CD14-positive monocyte (primary cell): ENCODE measurements at regions not wholly inside any gene's neighbourhood (a gene's known extent, or its start where the extent isn't known, plus 50 kb on each side); places are given as distances from the start of the nearest gene placed in this dataset.

Source experiments
- DNase-seq, 3 donors: peaks; one replicate each; pipeline ENCODE4 v3.0.0-alpha.2; 2011 to 2022
- H2AFZ ChIP-seq: 2 replicates; pipeline ENCODE4 v1.6.0; 2012; ENCODE audit warnings: mild to moderate bottlenecking, low read depth, low read length, inconsistent platforms; ENCODE audit not compliant: insufficient read depth, poor library complexity, severe bottlenecking
- H3K27ac ChIP-seq, 2 donors: 1 replicate in 1 of 2; 2 replicates in 1 of 2; pipeline ENCODE4 v1.5.1; 2012 to 2013; ENCODE audit warnings: low read length in 2 of 2, control low read depth in 1 of 2, inconsistent platforms in 1 of 2, low read depth in 1 of 2, mild to moderate bottlenecking in 1 of 2
- H3K27me3 ChIP-seq, 2 donors: one replicate each; pipeline versions ENCODE4 v1.6.0 to v1.6.1; 2011 to 2013; ENCODE audit warnings: low read length in 2 of 2; ENCODE audit not compliant: control insufficient read depth in 2 of 2, insufficient read depth in 2 of 2
- H3K36me3 ChIP-seq, 2 donors: replicated peaks in 1 of 2; 1 replicate in 1 of 2; 2 replicates in 1 of 2; pipeline versions ENCODE4 v1.5.1 to v1.6.1; 2012 to 2013; ENCODE audit warnings: low read length in 2 of 2, control low read depth in 1 of 2, inconsistent platforms in 1 of 2, mild to moderate bottlenecking in 1 of 2; ENCODE audit not compliant: insufficient read depth in 2 of 2, control insufficient read depth in 1 of 2
- H3K4me1 ChIP-seq, 2 donors: 1 replicate in 1 of 2; 2 replicates in 1 of 2; pipeline versions ENCODE4 v1.5.1 to v1.6.1; 2012 to 2013; ENCODE audit warnings: low read length in 2 of 2, control low read depth in 1 of 2, inconsistent platforms in 1 of 2, mild to moderate bottlenecking in 1 of 2, moderate library complexity in 1 of 2; ENCODE audit not compliant: insufficient read depth in 2 of 2, control insufficient read depth in 1 of 2
- H3K4me2 ChIP-seq: replicated peaks from 2 replicates; pipeline ENCODE3; 2012; ENCODE audit warnings: low read length, moderate library complexity, mild to moderate bottlenecking; ENCODE audit not compliant: poor library complexity, severe bottlenecking; ENCODE audit errors: extremely low read depth
- H3K4me3 ChIP-seq, 3 experiments: fragments of 200-600 bp in 1 of 3; sonication (generic) in 1 of 3; replicated peaks in 1 of 3; 1 replicate in 2 of 3; 2 replicates in 1 of 3; pipeline ENCODE4 v1.5.1; 2011 to 2013; ENCODE audit warnings: low read length in 3 of 3, mild to moderate bottlenecking in 3 of 3, control low read depth in 2 of 3, low read depth in 2 of 3, inconsistent platforms in 1 of 3, moderate library complexity in 1 of 3
- H3K79me2 ChIP-seq: 2 replicates; pipeline ENCODE4 v1.6.0; 2012; ENCODE audit warnings: mild to moderate bottlenecking, control low read depth, inconsistent platforms, low read length, moderate library complexity; ENCODE audit not compliant: insufficient read depth
- H3K9ac ChIP-seq: 2 replicates; pipeline ENCODE4 v1.6.0; 2017; ENCODE audit warnings: low read length, mild to moderate bottlenecking; ENCODE audit not compliant: insufficient read depth, poor library complexity, severe bottlenecking
- H3K9me3 ChIP-seq, 2 donors: replicated peaks in 1 of 2; 1 replicate in 1 of 2; 2 replicates in 1 of 2; pipeline versions ENCODE4 v1.5.1 to v1.6.1; 2012 to 2013; ENCODE audit warnings: low read length in 2 of 2, control low read depth in 1 of 2; ENCODE audit not compliant: control insufficient read depth in 1 of 2, insufficient read depth in 1 of 2
- H4K20me1 ChIP-seq: 2 replicates; pipeline ENCODE4 v1.6.0; 2012; ENCODE audit warnings: mild to moderate bottlenecking, low read length, control low read depth, moderate library complexity; ENCODE audit not compliant: insufficient read depth
- H3K27ac Mint-ChIP-seq, 7 donors: one replicate each; pipeline ENCODE4 v1.8.0; 2020; ENCODE audit warnings: mild to moderate bottlenecking in 7 of 7, mixed read lengths in 7 of 7, moderate library complexity in 6 of 7, inconsistent platforms in 2 of 7
- H3K27me3 Mint-ChIP-seq, 3 donors: one replicate each; pipeline ENCODE4 v1.8.0; 2021 to 2022; ENCODE audit warnings: low read depth in 3 of 3, mild to moderate bottlenecking in 3 of 3, mixed read lengths in 3 of 3, moderate library complexity in 3 of 3, inconsistent platforms in 1 of 3
- H3K36me3 Mint-ChIP-seq, 2 donors: one replicate each; pipeline ENCODE4 v1.8.0; 2020; ENCODE audit warnings: mixed read lengths in 2 of 2, inconsistent platforms in 1 of 2, mild to moderate bottlenecking in 1 of 2
- H3K4me1 Mint-ChIP-seq: one replicate; pipeline ENCODE4 v1.8.0; 2020; ENCODE audit warnings: mild to moderate bottlenecking, mixed read lengths
- H3K4me3 Mint-ChIP-seq, 2 donors: one replicate each; pipeline ENCODE4 v1.8.0; 2020; ENCODE audit warnings: mild to moderate bottlenecking in 2 of 2, mixed read lengths in 2 of 2, moderate library complexity in 1 of 2
- H3K9me3 Mint-ChIP-seq, 7 donors: one replicate each; pipeline ENCODE4 v1.8.0; 2020 to 2022; ENCODE audit warnings: mixed read lengths in 7 of 7, mild to moderate bottlenecking in 6 of 7, moderate library complexity in 6 of 7, inconsistent platforms in 2 of 7
- WGBS: methylation state at CpG from one replicate; pipeline ENCODE4 v1.1.5; 2013; ENCODE audit warnings: missing lambda C conversion rate; ENCODE audit not compliant: insufficient coverage; 5-methylcytosine and 5-hydroxymethylcytosine counted together
- intact Hi-C, 2 donors: fragments of 100-400 bp; cut with micrococcal nuclease; formaldehyde crosslinking; loops; one replicate each; pipeline versions ENCODE4 v1.15.0 to v1.15.1; 2023
- TF ChIP-seq, protein P1 (sequence below): fragments of 200-600 bp; IDR thresholded peaks from one replicate; pipeline ENCODE4 v1.8.0; 2022; ENCODE audit warnings: antibody characterized with exemption, mild to moderate bottlenecking

DNA sequence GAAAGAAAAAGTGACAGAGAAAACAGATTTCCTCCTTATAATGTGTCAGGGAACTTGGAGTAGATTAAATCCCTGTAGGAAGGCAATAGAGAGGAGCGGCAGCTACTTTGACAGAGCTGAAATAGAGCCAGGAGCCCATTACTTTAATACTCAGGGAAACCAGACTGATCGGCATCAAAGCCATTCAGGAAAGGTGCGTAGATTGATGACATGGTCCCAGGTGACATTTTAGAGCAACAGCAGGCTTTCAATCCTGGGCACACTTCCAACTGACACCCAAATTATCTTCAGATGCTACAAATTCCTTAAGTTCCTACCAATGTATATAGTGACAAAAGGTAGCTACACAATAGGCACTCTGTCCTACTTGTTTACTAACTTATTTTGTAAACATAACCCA is 821.5 kb downstream of the CDH8 start:
- Mint-ChIP-seq H3K4me3 (no peak overlapping the region), H3K36me3 (no peaks in the 10 kb centered on the region), H3K27ac (no peak overlapping the region), H3K27me3 (peaks cover 0 to 2% (median 0%) of the 10 kb centered on the region in 3 donors), H3K4me1 (no peaks in the 10 kb centered on the region), H3K9me3 (peaks cover 0 to 2% (median 0%) of the 10 kb centered on the region in 7 donors)
- intact Hi-C loops, result no loop called here
- H3K36me3 ChIP-seq, result no peaks in the 10 kb centered on the region
- no peaks in the 10 kb centered on the region for H3K79me2 ChIP-seq
- no peaks in the 10 kb centered on the region for H3K4me1 ChIP-seq
- TF ChIP-seq, protein P1, sequence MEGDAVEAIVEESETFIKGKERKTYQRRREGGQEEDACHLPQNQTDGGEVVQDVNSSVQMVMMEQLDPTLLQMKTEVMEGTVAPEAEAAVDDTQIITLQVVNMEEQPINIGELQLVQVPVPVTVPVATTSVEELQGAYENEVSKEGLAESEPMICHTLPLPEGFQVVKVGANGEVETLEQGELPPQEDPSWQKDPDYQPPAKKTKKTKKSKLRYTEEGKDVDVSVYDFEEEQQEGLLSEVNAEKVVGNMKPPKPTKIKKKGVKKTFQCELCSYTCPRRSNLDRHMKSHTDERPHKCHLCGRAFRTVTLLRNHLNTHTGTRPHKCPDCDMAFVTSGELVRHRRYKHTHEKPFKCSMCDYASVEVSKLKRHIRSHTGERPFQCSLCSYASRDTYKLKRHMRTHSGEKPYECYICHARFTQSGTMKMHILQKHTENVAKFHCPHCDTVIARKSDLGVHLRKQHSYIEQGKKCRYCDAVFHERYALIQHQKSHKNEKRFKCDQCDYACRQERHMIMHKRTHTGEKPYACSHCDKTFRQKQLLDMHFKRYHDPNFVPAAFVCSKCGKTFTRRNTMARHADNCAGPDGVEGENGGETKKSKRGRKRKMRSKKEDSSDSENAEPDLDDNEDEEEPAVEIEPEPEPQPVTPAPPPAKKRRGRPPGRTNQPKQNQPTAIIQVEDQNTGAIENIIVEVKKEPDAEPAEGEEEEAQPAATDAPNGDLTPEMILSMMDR, result no peak
- H3K9ac ChIP-seq, result no peak overlapping the region
- no peak for DNase-seq
- H3K4me3 ChIP-seq, result no peak overlapping the region
- no peaks in the 10 kb centered on the region for H4K20me1 ChIP-seq
- WGBS, result no CpG with 5 or more reads among the region's 3 CpGs
- no peak overlapping the region for H3K27ac ChIP-seq
- no peak overlapping the region for H3K4me2 ChIP-seq
- H3K9me3 ChIP-seq, result no peaks in the 10 kb centered on the region
- no peaks in the 10 kb centered on the region for H3K27me3 ChIP-seq
- no peak overlapping the region for H2AFZ ChIP-seq

- Mint-ChIP-seq H3K27me3 (no peaks in the 10 kb centered on the region), H3K9me3 (peaks cover 0 to 3% (median 0%) of the 10 kb centered on the region in 7 donors), H3K4me1 (no peaks in the 10 kb centered on the region), H3K4me3 (no peak overlapping the region), H3K36me3 (no peaks in the 10 kb centered on the region), H3K27ac (no peak overlapping the region)
- Histone ChIP-seq H3K27ac (no peak overlapping the region), H3K36me3 (no peaks in the 10 kb centered on the region), H2AFZ (no peak overlapping the region), H4K20me1 (no peaks in the 10 kb centered on the region), H3K79me2 (no peaks in the 10 kb centered on the region), H3K4me1 (no peaks in the 10 kb centered on the region), H3K4me2 (no peak overlapping the region), H3K9ac (no peak overlapping the region), H3K27me3 (no peaks in the 10 kb centered on the region), H3K4me3 (no peak overlapping the region), H3K9me3 (no peaks in the 10 kb centered on the region)
- intact Hi-C loops, result no loop called here
- DNase-seq, result no peak
- TF ChIP-seq, protein P1, result no peak
These were observed 826.2 kb downstream of the CDH8 start for GRCh38 chr16:61210076-61210475.
